ENCODE measurements at regions not wholly inside any gene's neighbourhood (a gene's known extent, or its start where the extent isn't known, plus 50 kb on each side); places are given as distances from the start of the nearest gene placed in this dataset.

DNA sequence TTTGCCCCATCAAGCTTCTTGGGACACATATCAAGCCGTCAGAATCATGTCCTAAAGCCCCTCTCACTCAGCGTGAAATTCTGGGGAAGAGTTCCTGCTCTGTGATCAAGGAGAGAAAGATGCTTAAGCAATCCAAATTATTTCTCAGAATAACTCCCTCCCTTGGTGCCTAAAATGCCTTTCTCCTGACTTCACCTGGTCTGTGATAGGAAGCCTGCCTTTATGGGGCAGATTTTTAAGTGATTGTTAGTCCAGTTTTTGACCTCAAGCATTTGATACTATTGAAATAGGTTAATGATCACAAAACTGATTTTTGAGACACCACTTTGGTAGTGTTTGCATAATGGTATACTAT lies 76.4 kb upstream of the MAGI2 start:
- no peak for TF ChIP-seq CTCF (IDR thresholded peaks at IDR 0.05; ENCODE audit: low read depth, low read length)
- H3K27me3 ChIP-seq, result no peaks in the 10 kb centered on the region
- H3K4me1 ChIP-seq (ENCODE audit: low read depth), result no peaks in the 10 kb centered on the region
- no peak for DNase-seq (ENCODE audit: low read depth in 1 of 2, low spot score in 1 of 2)
- no peak overlapping the region for H3K27ac ChIP-seq
- H3K4me3 ChIP-seq, result no peak overlapping the region
- no peaks in the 10 kb centered on the region for H3K9me3 ChIP-seq (ENCODE audit: low read depth)
- no peaks in the 10 kb centered on the region for H3K36me3 ChIP-seq

DNA sequence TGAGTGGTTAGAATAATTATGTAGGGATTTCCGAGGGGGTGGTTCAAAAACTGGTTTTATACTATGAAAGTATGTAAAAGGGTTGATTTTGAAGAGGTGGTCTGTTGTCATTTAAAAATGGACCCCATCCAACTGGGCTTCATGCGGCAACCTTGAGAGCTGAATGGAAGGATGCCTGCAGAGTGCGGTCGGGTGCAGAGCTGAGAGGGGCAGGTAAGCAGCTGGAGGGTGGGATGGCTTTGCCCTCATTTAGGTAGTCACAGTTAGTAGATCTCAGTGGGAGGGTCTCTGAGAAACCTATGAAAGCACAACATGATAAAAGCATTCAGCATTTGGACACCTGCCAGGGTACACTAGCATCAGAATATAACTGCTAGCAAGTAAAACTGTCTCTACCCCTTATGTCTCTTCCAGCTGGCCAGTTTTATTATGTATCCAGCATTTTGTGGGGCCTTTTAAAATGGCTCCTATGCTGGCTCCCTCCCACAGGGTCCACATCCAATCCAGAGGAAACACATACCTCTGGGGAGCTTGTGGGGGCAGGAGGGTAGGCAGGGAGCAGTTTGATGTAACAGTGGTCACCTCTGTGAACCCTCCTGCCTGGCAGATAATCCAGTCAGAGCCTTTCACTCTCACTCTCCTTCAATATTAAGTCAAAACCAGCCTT lies 75.9 kb upstream of the MAGI2 start:
- no peak for DNase-seq (ENCODE audit: low read depth in 1 of 2, low spot score in 1 of 2)
- Histone ChIP-seq H3K4me3 (no peak overlapping the region), H3K4me1 (ENCODE audit: low read depth) (no peaks in the 10 kb centered on the region), H3K36me3 (no peaks in the 10 kb centered on the region), H3K27ac (no peak overlapping the region), H3K9me3 (ENCODE audit: low read depth) (no peaks in the 10 kb centered on the region), H3K27me3 (no peaks in the 10 kb centered on the region)
- TF ChIP-seq CTCF (IDR thresholded peaks at IDR 0.05; ENCODE audit: low read depth, low read length), result no peak

DNA sequence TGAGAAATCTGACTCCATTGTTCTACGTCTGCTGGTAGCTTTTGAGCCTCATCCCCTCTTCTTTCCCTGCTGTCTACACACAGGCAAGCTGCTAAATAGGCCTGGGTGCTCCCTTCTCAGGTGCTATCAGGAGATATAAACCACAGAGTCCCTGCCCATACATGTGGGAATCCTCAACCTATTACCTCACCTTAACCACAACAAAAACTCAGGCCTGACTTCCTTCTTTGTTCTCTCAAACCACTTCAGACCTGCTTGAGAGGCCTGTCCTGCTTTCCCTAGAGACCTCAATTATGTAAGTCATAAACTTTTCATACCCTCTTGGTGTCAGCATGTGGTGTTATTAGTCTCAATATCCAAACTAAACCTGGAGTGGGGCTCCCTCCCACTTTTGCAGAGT lies 75.0 kb upstream of the MAGI2 start:
- Histone ChIP-seq H3K4me3 (no peak overlapping the region), H3K27ac (no peak overlapping the region)
- DNase-seq (ENCODE audit: low read depth in 1 of 2, low spot score in 1 of 2), result no peak

GRCh38 chr7:79524048-79524447 lies 70.6 kb upstream of the MAGI2 start:
- Histone ChIP-seq H3K9me3 (ENCODE audit: low read depth) (no peaks in the 10 kb centered on the region), H3K4me1 (ENCODE audit: low read depth) (no peaks in the 10 kb centered on the region), H3K4me3 (no peak overlapping the region), H3K36me3 (no peaks in the 10 kb centered on the region), H3K27ac (no peak overlapping the region), H3K27me3 (no peaks in the 10 kb centered on the region)
- no peak for TF ChIP-seq CTCF (IDR thresholded peaks at IDR 0.05; ENCODE audit: low read depth, low read length)
- no peak for DNase-seq (ENCODE audit: low read depth in 1 of 2, low spot score in 1 of 2)

More for the DNA sequence above, 75.0 kb upstream of the MAGI2 start:
- TF ChIP-seq CTCF (IDR thresholded peaks at IDR 0.05; ENCODE audit: low read depth, low read length), result no peak
- H3K9me3 ChIP-seq (ENCODE audit: low read depth), result no peaks in the 10 kb centered on the region
- no peaks in the 10 kb centered on the region for H3K4me1 ChIP-seq (ENCODE audit: low read depth)
- no peaks in the 10 kb centered on the region for H3K36me3 ChIP-seq
- H3K27me3 ChIP-seq, result no peaks in the 10 kb centered on the region

- Histone ChIP-seq H3K27me3 (no peaks in the 10 kb centered on the region), H3K9me3 (ENCODE audit: low read depth) (no peaks in the 10 kb centered on the region), H3K27ac (no peak overlapping the region), H3K4me3 (no peak overlapping the region), H3K36me3 (no peaks in the 10 kb centered on the region), H3K4me1 (ENCODE audit: low read depth) (no peaks in the 10 kb centered on the region)
- no peak for TF ChIP-seq CTCF (IDR thresholded peaks at IDR 0.05; ENCODE audit: low read depth, low read length)
- DNase-seq (ENCODE audit: low read depth in 1 of 2, low spot score in 1 of 2), result peak in 1 of 2 donors; percentile 52
Measured at GRCh38 chr7:79523436-79523835, 70.0 kb upstream of the MAGI2 start.

All from cardiac muscle cell (in vitro differentiated cells and primary cell).